ENCODE measurements at regions not wholly inside any gene's neighbourhood (a gene's known extent, or its start where the extent isn't known, plus 50 kb on each side); places are given as distances from the start of the nearest gene placed in this dataset.
"Not testable (repeated sequence)": the region's sequence is repeated elsewhere in the genome, so short reads cannot be mapped to it uniquely, and the experiment has no call there.

DNA sequence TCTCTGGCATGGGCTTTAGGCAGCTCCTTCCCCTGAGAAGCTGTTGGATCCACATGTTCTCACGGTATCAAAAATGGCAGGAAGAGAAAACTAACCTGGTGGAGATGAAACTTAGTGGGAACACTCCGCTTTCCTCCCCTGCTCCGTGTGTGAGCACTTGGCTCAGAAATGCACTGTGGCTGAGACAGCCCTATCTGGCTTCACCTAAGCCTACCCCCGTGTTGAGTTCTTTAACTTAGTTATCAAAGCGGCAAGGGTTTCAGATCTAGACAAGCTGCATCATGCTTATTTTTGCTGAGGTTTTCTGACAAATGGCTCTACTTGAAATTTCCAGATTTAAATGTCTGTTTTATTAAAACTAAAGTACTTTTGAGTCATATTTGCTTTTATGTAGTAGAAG is 221.6 kb upstream of the PLGLB2 start:
- TF ChIP-seq, protein P1, sequence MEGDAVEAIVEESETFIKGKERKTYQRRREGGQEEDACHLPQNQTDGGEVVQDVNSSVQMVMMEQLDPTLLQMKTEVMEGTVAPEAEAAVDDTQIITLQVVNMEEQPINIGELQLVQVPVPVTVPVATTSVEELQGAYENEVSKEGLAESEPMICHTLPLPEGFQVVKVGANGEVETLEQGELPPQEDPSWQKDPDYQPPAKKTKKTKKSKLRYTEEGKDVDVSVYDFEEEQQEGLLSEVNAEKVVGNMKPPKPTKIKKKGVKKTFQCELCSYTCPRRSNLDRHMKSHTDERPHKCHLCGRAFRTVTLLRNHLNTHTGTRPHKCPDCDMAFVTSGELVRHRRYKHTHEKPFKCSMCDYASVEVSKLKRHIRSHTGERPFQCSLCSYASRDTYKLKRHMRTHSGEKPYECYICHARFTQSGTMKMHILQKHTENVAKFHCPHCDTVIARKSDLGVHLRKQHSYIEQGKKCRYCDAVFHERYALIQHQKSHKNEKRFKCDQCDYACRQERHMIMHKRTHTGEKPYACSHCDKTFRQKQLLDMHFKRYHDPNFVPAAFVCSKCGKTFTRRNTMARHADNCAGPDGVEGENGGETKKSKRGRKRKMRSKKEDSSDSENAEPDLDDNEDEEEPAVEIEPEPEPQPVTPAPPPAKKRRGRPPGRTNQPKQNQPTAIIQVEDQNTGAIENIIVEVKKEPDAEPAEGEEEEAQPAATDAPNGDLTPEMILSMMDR (optimal IDR thresholded peaks at IDR 0.05 in 1 of 3, IDR thresholded peaks at IDR 0.05 in 1 of 3, conservative IDR thresholded peaks at IDR 0.05 in 1 of 3; ENCODE audit: extremely low read depth in 1 of 3, insufficient read depth in 2 of 3, low read length in 3 of 3): not testable (repeated sequence)
- not testable (repeated sequence) for TF ChIP-seq EZH2 (IDR thresholded peaks at IDR 0.05; ENCODE audit: low read length)
